ENCODE measurements at regions not wholly inside any gene's neighbourhood (a gene's known extent, or its start where the extent isn't known, plus 50 kb on each side); places are given as distances from the start of the nearest gene placed in this dataset.

- Histone ChIP-seq H3K14ac (ENCODE audit: insufficient read depth, low read length) (no peak overlapping the region), H3K79me1 (ENCODE audit: insufficient read depth, low read depth, low read length, poor library complexity, severe bottlenecking) (no peaks in the 10 kb centered on the region), H3K4ac (ENCODE audit: low read depth, low read length) (no peak overlapping the region), H4K20me1 (ENCODE audit: control insufficient read depth, insufficient read depth, insufficient read length) (no peaks in the 10 kb centered on the region), H2BK120ac (ENCODE audit: low read depth, low read length, poor library complexity, severe bottlenecking) (no peak overlapping the region), H2AK5ac (ENCODE audit: insufficient read length, low read length) (no peak overlapping the region), H3K23ac (ENCODE audit: insufficient read length, low read depth, low read length) (no peak overlapping the region), H3T11ph (ENCODE audit: low read length) (no peak overlapping the region), H3K4me2 (ENCODE audit: insufficient read depth, insufficient read length, low read length) (no peak overlapping the region), H2BK12ac (ENCODE audit: insufficient read length, low read depth, low read length) (no peak overlapping the region), H3K18ac (ENCODE audit: insufficient read length, low read depth, low read length) (no peak overlapping the region), H3K56ac (ENCODE audit: insufficient read length, low read depth, low read length) (no peak overlapping the region), H3K9me3 (ENCODE audit: control insufficient read depth, low read depth, low read length) (no peaks in the 10 kb centered on the region), H3K4me1 (ENCODE audit: insufficient read depth, low read length) (no peaks in the 10 kb centered on the region), H3K79me2 (ENCODE audit: insufficient read depth, low read length) (no peaks in the 10 kb centered on the region), H4K8ac (replicated peaks; ENCODE audit: insufficient read length, low read depth, low read length) (no peak overlapping the region), H4K91ac (ENCODE audit: insufficient read length, low read depth, low read length) (no peak overlapping the region), H4K5ac (ENCODE audit: insufficient read length, low read depth, low read length) (no peak overlapping the region), H2BK5ac (ENCODE audit: insufficient read length, low read length) (no peak overlapping the region), H3K27me3 (ENCODE audit: insufficient read depth, low read length) (no peaks in the 10 kb centered on the region), H3K9ac (ENCODE audit: extremely low read depth, insufficient read length, low read length) (no peak overlapping the region), H3K27ac (ENCODE audit: insufficient read length, low read depth, low read length) (no peak overlapping the region), H2AFZ (ENCODE audit: low read length) (no peak overlapping the region), H2BK20ac (ENCODE audit: low read depth, low read length, poor library complexity, severe bottlenecking) (no peak overlapping the region), H2BK15ac (ENCODE audit: low read depth, low read length) (no peak overlapping the region), H3K23me2 (ENCODE audit: insufficient read length, low read depth, low read length, poor library complexity, severe bottlenecking) (no peaks in the 10 kb centered on the region)
- Mint-ChIP-seq H3K9me3 (no peaks in the 10 kb centered on the region), H3K36me3 (ENCODE audit: insufficient read depth in 1 of 3, low read depth in 3 of 3) (no peaks in the 10 kb centered on the region; a peak in 2 of 7 replicates), H3K27me3 (ENCODE audit: low read depth) (no peaks in the 10 kb centered on the region), H3K27ac (0 out of 7 replicates have a peak overlapping the region, but pooled peaks of 1 of the 3 experiments have one; percentile 47), H3K4me1 (peaks cover 15 to 20% of the 10 kb centered on the region in 2 experiments), H3K4me3 (no peak overlapping the region)
- no peak for DNase-seq
- TF ChIP-seq CTCF (conservative IDR thresholded peaks at IDR 0.05) = no peak
- WGBS (ENCODE audit: extremely low coverage, insufficient read length, low lambda C conversion rate) = no CpG with 5 or more reads among the region's 1 CpG
Measured at GRCh38 chr1:117286145-117286544, 75.4 kb upstream of the VTCN1 start.

All from H9 (cell line).